SK-N-SH treated with all-trans-retinoic acid at 6 μM for 48 hours (cell line): ENCODE measurements at regions not wholly inside any gene's neighbourhood (a gene's known extent, or its start where the extent isn't known, plus 50 kb on each side); places are given as distances from the start of the nearest gene placed in this dataset.

Experiments used
- ATAC-seq: fragments of 200-7000 bp; cut with Tn5 transposase; 3 replicates; pipeline ENCODE4 v1.9.1; 2020; ENCODE audit warnings: mild to moderate bottlenecking, moderate library complexity
- ARNTL ChIP-seq: fragments of 450-650 bp; formaldehyde crosslinking; IDR thresholded peaks from 2 replicates; pipeline ENCODE4 v1.5.0; 2020; ENCODE audit warnings: low read depth, mild to moderate bottlenecking, moderate library complexity, borderline replicate concordance
- BACH2 ChIP-seq: fragments of 250-450 bp; sonication (Bioruptor Pico); IDR thresholded peaks from 2 replicates; pipeline ENCODE4 v1.9.0; 2021; ENCODE audit warnings: mild to moderate bottlenecking, borderline replicate concordance
- CREB5 ChIP-seq: fragments of 250-450 bp; sonication (Bioruptor Pico); IDR thresholded peaks from 2 replicates; pipeline ENCODE4 v1.5.1; 2020; ENCODE audit warnings: low read depth, mild to moderate bottlenecking, moderate library complexity
- CSDC2 ChIP-seq: fragments of 250-450 bp; sonication (Bioruptor Pico); IDR thresholded peaks from 2 replicates; pipeline ENCODE4 v1.5.0; 2020; ENCODE audit warnings: mild to moderate bottlenecking, moderate library complexity
- CSRNP3 ChIP-seq: fragments of 250-450 bp; sonication (Bioruptor Pico); IDR thresholded peaks from 2 replicates; pipeline ENCODE4 v1.5.1; 2021; ENCODE audit warnings: mild to moderate bottlenecking, moderate library complexity
- ESRRG ChIP-seq: fragments of 250-450 bp; sonication (Bioruptor Pico); IDR thresholded peaks from 2 replicates; pipeline ENCODE4 v1.6.1; 2021; ENCODE audit warnings: mild to moderate bottlenecking
- GLIS3 ChIP-seq: fragments of 250-450 bp; sonication (Bioruptor Pico); IDR thresholded peaks from 2 replicates; pipeline ENCODE4 v1.5.0; 2020; ENCODE audit warnings: mild to moderate bottlenecking, moderate library complexity
- ISL1 ChIP-seq: fragments of 250-450 bp; sonication (Bioruptor Pico); IDR thresholded peaks from 2 replicates; pipeline ENCODE4 v2.1.2; 2022; ENCODE audit warnings: mild to moderate bottlenecking, moderate library complexity
- OSR1 ChIP-seq: fragments of 250-450 bp; sonication (Bioruptor Pico); IDR thresholded peaks from 2 replicates; pipeline ENCODE4 v1.8.0; 2022; ENCODE audit warnings: moderate library complexity, mild to moderate bottlenecking, inconsistent platforms
- POU6F1 ChIP-seq: fragments of 250-450 bp; sonication (Bioruptor Pico); IDR thresholded peaks from 2 replicates; pipeline ENCODE4 v1.8.0; 2021; ENCODE audit warnings: low read depth, mild to moderate bottlenecking, moderate library complexity, borderline replicate concordance
- PPARA ChIP-seq: fragments of 250-450 bp; sonication (Bioruptor Pico); IDR thresholded peaks from 2 replicates; pipeline ENCODE4 v1.5.0; 2020; ENCODE audit warnings: mild to moderate bottlenecking, borderline replicate concordance
- SNAI2 ChIP-seq: fragments of 250-450 bp; sonication (Bioruptor Pico); IDR thresholded peaks from 2 replicates; pipeline ENCODE4 v1.5.0; 2020; ENCODE audit warnings: mild to moderate bottlenecking, moderate library complexity
- TCF4 ChIP-seq: fragments of 250-450 bp; sonication (Bioruptor Pico); IDR thresholded peaks from 2 replicates; pipeline ENCODE4 v1.8.0; 2021; ENCODE audit warnings: mild to moderate bottlenecking, moderate library complexity, borderline replicate concordance
- TOX ChIP-seq: fragments of 250-450 bp; sonication (Bioruptor Pico); IDR thresholded peaks from 2 replicates; pipeline ENCODE4 v1.8.0; 2021; ENCODE audit warnings: mild to moderate bottlenecking, moderate library complexity, borderline replicate concordance
- TSHZ2 ChIP-seq: fragments of 250-450 bp; sonication (Bioruptor Pico); IDR thresholded peaks from 2 replicates; pipeline ENCODE4 v1.5.0; 2020; ENCODE audit warnings: mild to moderate bottlenecking, moderate library complexity
- ZFP3 ChIP-seq: fragments of 250-450 bp; sonication (Bioruptor Pico); IDR thresholded peaks from 2 replicates; pipeline ENCODE4 v1.5.0; 2020; ENCODE audit warnings: mild to moderate bottlenecking, moderate library complexity
- ZFP30 ChIP-seq: fragments of 450-650 bp; formaldehyde crosslinking; IDR thresholded peaks from 2 replicates; pipeline ENCODE4 v1.5.0; 2022; ENCODE audit warnings: mild to moderate bottlenecking, moderate library complexity
- ZNF70 ChIP-seq: fragments of 450-650 bp; formaldehyde crosslinking; IDR thresholded peaks from 2 replicates; pipeline ENCODE4 v1.5.0; 2020; ENCODE audit warnings: mild to moderate bottlenecking, moderate library complexity
- ZNF8 ChIP-seq: fragments of 450-650 bp; formaldehyde crosslinking; IDR thresholded peaks from 2 replicates; pipeline ENCODE4 v1.5.0; 2020; ENCODE audit warnings: mild to moderate bottlenecking, moderate library complexity
- TF ChIP-seq, protein P1 (sequence below): fragments of 250-450 bp; sonication (Bioruptor Pico); IDR thresholded peaks from 2 replicates; pipeline ENCODE4 v1.8.0; 2020; ENCODE audit warnings: mild to moderate bottlenecking, moderate library complexity, borderline replicate concordance

GRCh38 chr1:214720561-214720960 is 117.6 kb downstream of the CENPF start:
- TF ChIP-seq ZNF70 (CRISPR knock-in tag) (no peak), ZFP30 (CRISPR knock-in tag) (no peak), TOX (no peak), ZFP3 (CRISPR knock-in tag) (no peak), CSDC2 (CRISPR knock-in tag) (no peak)
- no peak; the same call in 2 of the 3 replicates for ATAC-seq

DNA sequence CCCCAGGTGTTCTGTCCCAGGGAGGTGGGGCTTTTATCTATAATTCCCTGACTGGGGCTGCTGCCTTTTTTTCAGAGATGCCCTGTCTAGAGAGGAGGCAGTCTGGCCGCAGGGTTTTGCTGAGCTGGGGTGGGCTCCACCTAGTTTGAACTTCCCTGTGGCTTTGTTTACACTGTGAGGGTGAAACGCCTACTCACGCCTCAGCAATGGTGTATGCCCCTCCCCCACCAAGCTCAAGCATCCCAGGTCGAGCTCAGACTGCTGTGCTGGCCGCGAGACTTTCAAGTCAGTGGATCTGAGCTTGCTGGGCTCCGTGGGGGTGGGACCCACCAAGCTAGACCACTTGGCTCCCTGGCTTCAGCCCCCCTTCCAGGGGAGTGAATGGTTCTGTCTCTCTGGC is 124.3 kb downstream of the CENPF start:
- no peak for TF ChIP-seq CSRNP3
- no peak for TF ChIP-seq BACH2
- no peak for ATAC-seq

DNA sequence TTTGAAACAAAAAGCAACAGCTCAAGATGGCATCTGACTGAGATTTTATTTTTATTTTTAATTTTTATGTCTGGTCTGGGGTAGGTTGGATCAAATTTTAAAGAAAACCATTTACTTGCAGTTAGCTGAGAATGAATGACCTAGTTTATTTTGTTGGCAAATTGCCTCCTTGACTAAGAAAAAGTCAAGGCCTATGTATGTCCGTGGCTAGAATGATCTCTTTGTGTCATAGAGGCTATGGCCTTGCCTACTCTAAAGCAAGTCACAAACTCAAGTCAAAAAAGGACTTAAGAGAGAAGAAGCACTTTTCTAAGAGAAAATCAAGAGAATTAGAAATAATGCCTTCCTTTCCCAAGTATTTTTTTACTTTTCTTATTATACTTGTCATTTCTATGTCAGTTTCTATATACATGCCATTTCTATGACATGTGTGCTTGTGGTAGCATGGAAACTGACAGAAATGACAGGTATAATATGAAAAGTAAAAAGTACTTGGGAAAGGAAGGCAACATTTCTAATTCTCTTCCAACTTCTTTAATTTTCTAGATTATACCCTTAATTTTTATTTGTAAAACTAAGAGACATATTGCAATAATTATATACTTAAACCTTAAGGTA is 136.7 kb downstream of the CENPF start:
- TF ChIP-seq TCF4 (CRISPR knock-in tag) (no peak), BACH2 (no peak), TSHZ2 (no peak), ZNF8 (CRISPR knock-in tag) (no peak), ZFP3 (CRISPR knock-in tag) (no peak), CSRNP3 (no peak), CREB5 (CRISPR knock-in tag) (no peak), CSDC2 (CRISPR knock-in tag) (no peak), ZFP30 (CRISPR knock-in tag) (no peak), GLIS3 (CRISPR knock-in tag) (no peak), ARNTL (CRISPR knock-in tag) (no peak), ISL1 (CRISPR knock-in tag) (no peak), SNAI2 (CRISPR knock-in tag) (no peak), ZNF70 (CRISPR knock-in tag) (no peak), OSR1 (no peak), ESRRG (CRISPR knock-in tag) (no peak), PPARA (CRISPR knock-in tag) (no peak)
- TF ChIP-seq, protein P1, sequence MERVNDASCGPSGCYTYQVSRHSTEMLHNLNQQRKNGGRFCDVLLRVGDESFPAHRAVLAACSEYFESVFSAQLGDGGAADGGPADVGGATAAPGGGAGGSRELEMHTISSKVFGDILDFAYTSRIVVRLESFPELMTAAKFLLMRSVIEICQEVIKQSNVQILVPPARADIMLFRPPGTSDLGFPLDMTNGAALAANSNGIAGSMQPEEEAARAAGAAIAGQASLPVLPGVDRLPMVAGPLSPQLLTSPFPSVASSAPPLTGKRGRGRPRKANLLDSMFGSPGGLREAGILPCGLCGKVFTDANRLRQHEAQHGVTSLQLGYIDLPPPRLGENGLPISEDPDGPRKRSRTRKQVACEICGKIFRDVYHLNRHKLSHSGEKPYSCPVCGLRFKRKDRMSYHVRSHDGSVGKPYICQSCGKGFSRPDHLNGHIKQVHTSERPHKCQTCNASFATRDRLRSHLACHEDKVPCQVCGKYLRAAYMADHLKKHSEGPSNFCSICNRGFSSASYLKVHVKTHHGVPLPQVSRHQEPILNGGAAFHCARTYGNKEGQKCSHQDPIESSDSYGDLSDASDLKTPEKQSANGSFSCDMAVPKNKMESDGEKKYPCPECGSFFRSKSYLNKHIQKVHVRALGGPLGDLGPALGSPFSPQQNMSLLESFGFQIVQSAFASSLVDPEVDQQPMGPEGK: no peak
- ATAC-seq: no peak

DNA sequence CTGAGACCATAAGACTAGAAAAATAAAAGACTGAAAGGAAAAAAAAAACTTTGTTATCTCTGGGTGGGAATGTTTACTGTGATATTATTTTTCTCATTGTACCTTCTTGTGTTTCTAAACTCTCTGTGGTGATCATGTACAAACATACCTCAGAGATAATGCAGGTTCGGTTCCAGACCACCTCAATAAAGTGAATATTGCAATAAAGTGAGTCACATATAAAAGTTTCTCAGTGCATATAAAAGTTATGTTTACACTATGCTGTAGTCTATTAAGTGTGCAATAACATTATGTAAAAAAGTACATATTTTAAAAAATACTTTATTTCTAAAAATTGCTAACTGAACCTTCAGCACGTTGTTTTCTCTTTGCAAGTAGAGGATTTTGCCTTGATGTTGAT is 137.5 kb downstream of the CENPF start:
- ATAC-seq: no peak
- TF ChIP-seq, protein P1: no peak
- TF ChIP-seq POU6F1 (CRISPR knock-in tag): no peak
- no peak for TF ChIP-seq CREB5 (CRISPR knock-in tag)
- no peak for TF ChIP-seq GLIS3 (CRISPR knock-in tag)
- TF ChIP-seq TCF4 (CRISPR knock-in tag): no peak
- TF ChIP-seq CSDC2 (CRISPR knock-in tag): no peak
